Stimulated activated CD8-positive, alpha-beta memory T cell treated with anti-CD3 and anti-CD28 coated beads, Interleukin-15, amount 100 ng/mL, for 48 hours (primary cell): ENCODE measurements at regions not wholly inside any gene's neighbourhood (a gene's known extent, or its start where the extent isn't known, plus 50 kb on each side); places are given as distances from the start of the nearest gene placed in this dataset.
"Not testable (repeated sequence)": the region's sequence is repeated elsewhere in the genome, so short reads cannot be mapped to it uniquely, and the experiment has no call there.

Experiments
- DNase-seq, 2 donors: peaks; one replicate each; pipeline ENCODE4 v3.0.0-alpha.2; 2020; ENCODE audit warnings: low read depth in 2 of 2

GRCh38 chr4:120202222-120202621 is 135.6 kb upstream of the MAD2L1 start:
- DNase-seq: no peak

- not testable (repeated sequence) for DNase-seq
Observed at GRCh38 chr4:120200573-120201110, 134.0 kb upstream of the MAD2L1 start.

GRCh38 chr4:120198411-120198810 is 131.8 kb upstream of the MAD2L1 start:
- DNase-seq: no peak

- no peak for DNase-seq
Observed at GRCh38 chr4:120177603-120178002, 111.0 kb upstream of the MAD2L1 start.

GRCh38 chr4:120175272-120175671 is 108.6 kb upstream of the MAD2L1 start:
- no peak for DNase-seq

GRCh38 chr4:120163895-120164294 is 97.2 kb upstream of the MAD2L1 start:
- DNase-seq: no peak

- DNase-seq: no peak
Observed at GRCh38 chr4:120158841-120159463, 92.3 kb upstream of the MAD2L1 start.

- DNase-seq: no peak
Observed at GRCh38 chr4:120158046-120158445, 91.4 kb upstream of the MAD2L1 start.

GRCh38 chr4:120156120-120156718 is 89.6 kb upstream of the MAD2L1 start:
- no peak for DNase-seq

- DNase-seq: no peak
Observed at GRCh38 chr4:120155287-120155686, 88.6 kb upstream of the MAD2L1 start.

GRCh38 chr4:120144634-120145033 is 78.0 kb upstream of the MAD2L1 start:
- no peak for DNase-seq

GRCh38 chr4:120144041-120144440 is 77.4 kb upstream of the MAD2L1 start:
- no peak for DNase-seq

- DNase-seq: no peak
Observed at GRCh38 chr4:120139392-120139791, 72.7 kb upstream of the MAD2L1 start.

- DNase-seq: no peak
Observed at GRCh38 chr4:120132935-120133334, 66.3 kb upstream of the MAD2L1 start.

GRCh38 chr4:120130786-120131185 is 64.1 kb upstream of the MAD2L1 start:
- no peak for DNase-seq
